Peyer's patch (tissue), 4 donors: ENCODE measurements at regions not wholly inside any gene's neighbourhood (a gene's known extent, or its start where the extent isn't known, plus 50 kb on each side); places are given as distances from the start of the nearest gene placed in this dataset.

ENCODE experiments used
- DNase-seq, 3 donors: peaks; one replicate each; pipeline ENCODE4 v3.0.0-alpha.2; 2017 to 2019
- H3K27ac ChIP-seq, 4 donors: fragments of 200-600 bp; sonication (generic); one replicate each; pipeline ENCODE4 v1.5.1; 2016 to 2019
- H3K27me3 ChIP-seq, 2 donors: fragments of 200-600 bp; sonication (generic); one replicate each; pipeline ENCODE4 v1.5.1; 2019
- H3K36me3 ChIP-seq, 3 donors: fragments of 200-600 bp; sonication (generic); one replicate each; pipeline ENCODE4 v1.5.1; 2016 to 2019
- H3K4me1 ChIP-seq, 4 donors: fragments of 200-600 bp; sonication (generic); one replicate each; pipeline ENCODE4 v1.5.1; 2016 to 2019
- H3K4me3 ChIP-seq, 4 donors: fragments of 200-600 bp; sonication (generic); 1 replicate in 3 of 4; 2 replicates in 1 of 4; pipeline ENCODE4 v1.5.1; 2016 to 2019; ENCODE audit warnings: mild to moderate bottlenecking in 1 of 4
- H3K9me3 ChIP-seq, 4 donors: fragments of 200-600 bp; sonication (generic); one replicate each; pipeline ENCODE4 v1.5.1; 2016 to 2019; ENCODE audit warnings: mild to moderate bottlenecking in 1 of 4
- POLR2A ChIP-seq, 2 donors: fragments of 450-650 bp; IDR thresholded peaks; one replicate each; pipeline ENCODE4 v1.5.1; 2017; ENCODE audit warnings: antibody characterized with exemption in 2 of 2, mild to moderate bottlenecking in 2 of 2, moderate library complexity in 2 of 2
- TF ChIP-seq, protein P1 (sequence below), 6 experiments: fragments of 450-650 bp in 4 of 6; fragments of 200-600 bp in 2 of 6; sonication (generic) in 1 of 6; IDR thresholded peaks; one replicate each; pipeline ENCODE4 v1.5.1; 2017 to 2019; ENCODE audit warnings: antibody characterized with exemption in 6 of 6, mild to moderate bottlenecking in 3 of 6, moderate library complexity in 1 of 6

DNA sequence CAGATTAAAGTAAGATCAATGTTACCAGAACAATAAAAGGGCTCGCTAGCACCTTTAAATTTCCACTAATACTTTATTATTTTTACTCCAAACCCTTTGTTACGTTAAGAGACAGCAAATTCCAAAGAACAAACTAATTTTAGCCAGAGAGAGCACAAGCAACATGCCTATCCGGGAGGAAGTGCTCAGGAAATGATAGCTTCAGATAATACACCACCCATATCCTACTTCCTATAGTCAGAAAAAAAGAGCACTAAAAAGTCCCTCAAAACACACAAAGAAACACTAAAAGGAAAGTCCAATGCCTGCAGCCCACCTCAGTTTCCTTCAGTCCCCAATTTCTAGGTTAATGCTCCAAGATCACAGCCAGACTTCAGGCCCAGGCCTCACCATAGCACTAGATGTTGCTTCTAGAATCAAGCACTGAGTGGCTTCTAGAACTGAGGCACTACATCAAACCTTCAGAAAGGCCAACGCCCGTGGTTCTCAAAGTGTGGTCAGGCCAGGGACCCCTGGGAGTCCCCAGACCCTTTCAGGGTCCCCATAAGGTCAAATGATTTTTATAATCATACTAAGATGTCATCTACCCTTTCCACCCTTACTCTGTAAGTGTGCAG lies 142.6 kb downstream of the PSMG1 start:
- H3K36me3 ChIP-seq: no peaks in the 10 kb centered on the region
- H3K4me3 ChIP-seq: no peak overlapping the region
- no peaks in the 10 kb centered on the region for H3K27me3 ChIP-seq
- H3K4me1 ChIP-seq: no peaks in the 10 kb centered on the region
- no peak for DNase-seq
- H3K27ac ChIP-seq: peak overlapping the region in 2 of 4 donors; percentile 3 to 10
- no peaks in the 10 kb centered on the region for H3K9me3 ChIP-seq
- no peak for TF ChIP-seq POLR2A (IDR thresholded peaks at IDR 0.05)
- TF ChIP-seq, protein P1, sequence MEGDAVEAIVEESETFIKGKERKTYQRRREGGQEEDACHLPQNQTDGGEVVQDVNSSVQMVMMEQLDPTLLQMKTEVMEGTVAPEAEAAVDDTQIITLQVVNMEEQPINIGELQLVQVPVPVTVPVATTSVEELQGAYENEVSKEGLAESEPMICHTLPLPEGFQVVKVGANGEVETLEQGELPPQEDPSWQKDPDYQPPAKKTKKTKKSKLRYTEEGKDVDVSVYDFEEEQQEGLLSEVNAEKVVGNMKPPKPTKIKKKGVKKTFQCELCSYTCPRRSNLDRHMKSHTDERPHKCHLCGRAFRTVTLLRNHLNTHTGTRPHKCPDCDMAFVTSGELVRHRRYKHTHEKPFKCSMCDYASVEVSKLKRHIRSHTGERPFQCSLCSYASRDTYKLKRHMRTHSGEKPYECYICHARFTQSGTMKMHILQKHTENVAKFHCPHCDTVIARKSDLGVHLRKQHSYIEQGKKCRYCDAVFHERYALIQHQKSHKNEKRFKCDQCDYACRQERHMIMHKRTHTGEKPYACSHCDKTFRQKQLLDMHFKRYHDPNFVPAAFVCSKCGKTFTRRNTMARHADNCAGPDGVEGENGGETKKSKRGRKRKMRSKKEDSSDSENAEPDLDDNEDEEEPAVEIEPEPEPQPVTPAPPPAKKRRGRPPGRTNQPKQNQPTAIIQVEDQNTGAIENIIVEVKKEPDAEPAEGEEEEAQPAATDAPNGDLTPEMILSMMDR (IDR thresholded peaks at IDR 0.05): no peak

DNA sequence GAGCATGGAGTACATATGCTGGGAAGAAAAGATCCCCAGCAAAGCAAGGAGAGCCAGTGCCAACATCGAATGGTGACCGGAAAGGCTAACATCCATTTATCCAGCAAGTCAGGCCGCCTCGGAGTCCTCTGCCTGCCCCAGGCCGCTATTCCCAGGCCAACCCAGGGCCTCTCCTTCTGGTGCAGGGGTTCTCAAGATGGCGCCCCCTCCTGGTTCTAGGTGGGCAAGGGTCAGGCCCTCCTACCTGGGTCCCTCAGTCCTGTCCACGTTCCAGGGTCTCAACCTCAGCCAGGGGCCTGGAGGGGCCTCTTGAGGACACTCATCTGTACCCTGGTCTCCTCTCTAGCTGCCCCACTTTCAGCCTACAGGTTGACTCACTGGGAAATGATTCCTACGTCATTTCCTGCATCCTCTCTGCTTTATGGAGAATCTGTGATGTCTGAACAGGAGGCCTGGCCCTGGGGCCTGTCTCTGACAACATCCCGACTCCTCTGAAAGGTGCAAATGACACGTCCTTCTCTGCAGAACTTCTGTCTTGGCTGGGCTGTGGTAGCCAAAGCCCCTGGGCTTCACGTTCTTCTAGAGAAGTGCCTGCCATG lies 145.3 kb downstream of the PSMG1 start:
- no peak for DNase-seq
- no peak overlapping the region for H3K27ac ChIP-seq
- H3K36me3 ChIP-seq: no peaks in the 10 kb centered on the region
- no peaks in the 10 kb centered on the region for H3K9me3 ChIP-seq
- H3K27me3 ChIP-seq: no peaks in the 10 kb centered on the region
- no peak overlapping the region for H3K4me3 ChIP-seq
- peaks cover 0 to 2% (median 0%) of the 10 kb centered on the region in 4 donors for H3K4me1 ChIP-seq
- TF ChIP-seq POLR2A (IDR thresholded peaks at IDR 0.05): no peak
- TF ChIP-seq, protein P1 (IDR thresholded peaks at IDR 0.05): no peak

DNA sequence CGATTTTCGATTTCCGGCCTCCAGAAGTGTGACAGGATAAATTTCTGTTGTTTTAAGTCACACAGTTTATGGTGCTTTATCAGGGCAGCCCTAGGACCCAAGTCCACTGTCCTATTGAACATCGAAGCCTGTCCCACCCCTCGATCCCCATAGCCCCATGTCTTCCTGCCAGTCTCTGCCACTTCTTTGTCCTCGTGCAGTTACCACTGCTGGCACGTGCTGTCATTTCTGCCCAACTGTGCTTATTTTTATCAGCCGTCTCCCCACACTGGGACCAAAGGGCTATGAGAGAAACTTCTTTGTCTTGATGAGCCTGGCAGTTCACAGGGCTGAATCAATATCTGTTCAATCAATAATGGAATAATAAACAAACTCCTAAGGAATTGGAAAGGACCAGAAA lies 146.7 kb downstream of the PSMG1 start:
- Histone ChIP-seq H3K4me1 (peaks cover 0 to 2% (median 0%) of the 10 kb centered on the region in 4 donors), H3K27ac (no peak overlapping the region), H3K4me3 (no peak overlapping the region), H3K27me3 (no peaks in the 10 kb centered on the region), H3K9me3 (no peaks in the 10 kb centered on the region), H3K36me3 (no peaks in the 10 kb centered on the region)
- DNase-seq: no peak
- TF ChIP-seq POLR2A (IDR thresholded peaks at IDR 0.05): no peak
- TF ChIP-seq, protein P1 (IDR thresholded peaks at IDR 0.05): no peak

GRCh38 chr21:39034590-39035536 lies 148.4 kb downstream of the PSMG1 start:
- Histone ChIP-seq H3K36me3 (no peaks in the 10 kb centered on the region), H3K27me3 (no peaks in the 10 kb centered on the region), H3K27ac (peak overlapping the region in 3 of 4 donors; percentile 77 to 80 (median 79)), H3K4me1 (peaks cover 0 to 2% (median 0%) of the 10 kb centered on the region in 4 donors), H3K4me3 (no peak overlapping the region), H3K9me3 (no peaks in the 10 kb centered on the region)
- TF ChIP-seq, protein P1 (IDR thresholded peaks at IDR 0.05): no peak
- TF ChIP-seq POLR2A (IDR thresholded peaks at IDR 0.05): no peak
- DNase-seq: no peak

- H3K4me3 ChIP-seq: peak overlapping the region in 2 of 4 donors; percentile 9 to 18
- peak in 2 of 3 donors; percentile 90 for DNase-seq
- TF ChIP-seq, protein P1 (IDR thresholded peaks at IDR 0.05): peak in 3 of 6 experiments; percentile 23 to 47 (median 41)
- peak in 1 of 2 donors; percentile 45 for TF ChIP-seq POLR2A (IDR thresholded peaks at IDR 0.05)
Observed at GRCh38 chr21:39033878-39034589, 149.2 kb downstream of the PSMG1 start.

More at GRCh38 chr21:39033878-39034589, 149.2 kb downstream of the PSMG1 start:
- Histone ChIP-seq H3K36me3 (no peaks in the 10 kb centered on the region), H3K4me1 (peaks cover 0 to 2% (median 0%) of the 10 kb centered on the region in 4 donors), H3K27me3 (no peaks in the 10 kb centered on the region), H3K9me3 (no peaks in the 10 kb centered on the region), H3K27ac (peak overlapping the region; percentile 31 to 80 (median 78))
